Motor neuron (in vitro differentiated cells): ENCODE measurements at regions not wholly inside any gene's neighbourhood (a gene's known extent, or its start where the extent isn't known, plus 50 kb on each side); places are given as distances from the start of the nearest gene placed in this dataset.

Experiments
- ATAC-seq, 8 experiments: fragments of 200-7000 bp; cut with Tn5 transposase; replicated peaks in 6 of 8; 2 replicates each; pipeline ENCODE4 v1.8.0; 2021; ENCODE audit warnings: mild to moderate bottlenecking in 8 of 8, moderate library complexity in 8 of 8
- H3K27ac ChIP-seq, 2 donors: fragments of 250-450 bp; sonication (Bioruptor Pico); 2 replicates each; pipeline ENCODE4 v1.9.0; 2021; ENCODE audit warnings: antibody characterized with exemption in 2 of 2, mild to moderate bottlenecking in 2 of 2, moderate library complexity in 1 of 2
- H3K4me1 ChIP-seq, 2 donors: fragments of 250-450 bp; sonication (Bioruptor Pico); replicated peaks in 1 of 2; 2 replicates each; pipeline ENCODE4 v1.6.1; 2021; ENCODE audit warnings: antibody characterized with exemption in 2 of 2, mild to moderate bottlenecking in 2 of 2, moderate library complexity in 1 of 2
- H3K4me3 ChIP-seq, 5 donors: fragments of 250-450 bp; sonication (Bioruptor Pico); 2 replicates each; pipeline ENCODE4 v1.9.0; 2021; ENCODE audit warnings: antibody characterized with exemption in 5 of 5, mild to moderate bottlenecking in 5 of 5, moderate library complexity in 4 of 5
- WGBS, 10 experiments: fragments of 450-650 bp; shearing (Covaris generic); methylation state at CpG; one replicate each; pipeline ENCODE4 v1.0.0; 2022; 5-methylcytosine and 5-hydroxymethylcytosine counted together
- in situ Hi-C, 9 experiments: fragments of 400-800 bp; cut with MboI; loops; one replicate each; pipeline ENCODE4 v1.15.0; 2021; ENCODE audit warnings: low sequenced_read_pairs in 9 of 9, low pct_unique_long_range_greater_than_20kb in 2 of 9; ENCODE audit not compliant: unreplicated experiment in 9 of 9

DNA sequence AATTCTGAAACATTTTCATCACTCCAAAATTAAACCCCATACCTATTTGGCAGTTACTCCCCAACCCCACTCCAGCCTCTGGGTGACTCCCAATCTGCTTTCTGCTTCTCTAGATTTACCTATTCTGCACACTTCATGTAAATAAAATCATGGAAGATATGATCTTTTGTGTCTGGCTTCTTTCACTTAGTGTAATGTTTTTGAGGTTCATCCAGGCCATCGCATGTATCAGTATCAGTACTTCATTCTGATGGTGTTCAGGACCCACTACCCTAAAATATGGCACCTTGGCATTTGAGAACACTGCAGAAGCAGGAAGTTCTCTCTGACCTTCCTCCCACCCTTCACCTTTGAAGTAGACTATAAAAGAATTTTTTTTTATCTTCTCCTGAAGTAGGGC lies 78.7 kb upstream of the SLC25A26 start:
- Histone ChIP-seq H3K4me1 (peaks cover 0 to 24% of the 10 kb centered on the region in 2 donors), H3K27ac (no peak overlapping the region), H3K4me3 (no peak overlapping the region)
- ATAC-seq, result no peak
- 50 to 100% (median 93%) methylated on average over 1 of the region's 1 CpG; no CpG with 5 or more reads in 4 of the 10 experiments for WGBS, 10 experiments
- in situ Hi-C loops, result loop anchor here in 5 of 9 experiments (25.0 kb wide), 2 partner anchors 230 to 355 kb away; no protein-coding TSS in a partner anchor

DNA sequence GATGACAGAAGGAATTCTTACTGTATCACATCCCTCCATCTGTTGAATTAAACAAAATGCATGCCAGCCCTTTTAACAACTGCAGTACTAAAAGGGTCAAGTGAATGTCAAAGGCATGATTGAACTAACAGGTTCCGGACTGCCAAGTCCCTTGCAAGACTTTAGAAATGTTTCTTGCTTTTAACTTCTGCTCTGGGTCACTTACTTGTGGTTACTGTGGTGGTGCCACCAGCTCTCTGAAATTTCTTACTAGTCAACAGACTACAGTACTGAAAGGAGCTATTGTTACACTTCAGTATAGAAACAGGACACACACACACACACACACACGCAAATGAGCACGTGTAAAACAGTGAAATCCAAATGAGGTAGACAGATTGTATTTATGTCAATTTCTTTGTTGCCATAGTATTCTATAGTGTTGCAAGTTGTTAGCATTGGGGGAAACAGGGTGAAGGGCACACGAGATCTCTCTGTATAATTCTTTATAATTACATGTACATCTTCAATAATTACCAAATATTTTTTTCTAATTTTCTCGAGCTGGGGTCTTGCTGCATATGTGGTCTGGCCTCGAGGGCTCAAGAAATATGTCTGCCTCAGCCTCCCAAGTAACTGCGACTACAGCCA lies 79.9 kb upstream of the SLC25A26 start:
- no peak for ATAC-seq
- Histone ChIP-seq H3K27ac (no peak overlapping the region), H3K4me3 (no peak overlapping the region), H3K4me1 (peaks cover 0 to 24% of the 10 kb centered on the region in 2 donors)
- 45 to 100% (median 83%) methylated on average over 1 to 7 of the region's 7 CpGs for whole genome bisulfite sequencing, 10 experiments
- in situ Hi-C loops, result loop anchor here in 5 of 9 experiments (25.0 kb wide), 2 partner anchors 229 to 354 kb away; no protein-coding TSS in a partner anchor

DNA sequence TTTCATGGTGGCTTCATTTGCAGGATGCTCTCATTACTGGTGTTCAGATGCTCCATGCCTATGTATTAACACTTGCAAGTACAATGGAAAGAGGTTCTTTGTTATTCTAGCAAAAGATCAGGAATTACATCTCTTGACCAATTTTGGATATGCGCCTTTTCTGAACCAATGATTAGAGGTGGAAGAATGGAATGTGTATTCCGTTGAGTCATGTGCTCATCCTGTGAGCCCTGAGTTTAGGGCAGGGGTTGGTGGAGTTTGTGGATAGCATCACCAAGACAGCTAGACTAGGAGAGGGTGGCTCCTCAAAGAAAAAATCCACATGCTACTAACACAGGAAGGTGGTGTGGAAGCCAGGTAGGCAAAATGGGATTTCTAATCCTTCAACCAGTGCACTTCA lies 80.7 kb upstream of the SLC25A26 start:
- in situ Hi-C loops, result loop anchor here in 5 of 9 experiments (25.0 kb wide), 2 partner anchors 228 to 353 kb away; no protein-coding TSS in a partner anchor
- Histone ChIP-seq H3K27ac (no peak overlapping the region), H3K4me3 (no peak overlapping the region), H3K4me1 (peaks cover 0 to 18% of the 10 kb centered on the region in 2 donors)
- no peak for ATAC-seq
- 10 to 100% (median 58%) methylated on average over 1 to 2 of the region's 2 CpGs; no CpG with 5 or more reads in 1 of the 10 experiments for WGBS, 10 experiments

DNA sequence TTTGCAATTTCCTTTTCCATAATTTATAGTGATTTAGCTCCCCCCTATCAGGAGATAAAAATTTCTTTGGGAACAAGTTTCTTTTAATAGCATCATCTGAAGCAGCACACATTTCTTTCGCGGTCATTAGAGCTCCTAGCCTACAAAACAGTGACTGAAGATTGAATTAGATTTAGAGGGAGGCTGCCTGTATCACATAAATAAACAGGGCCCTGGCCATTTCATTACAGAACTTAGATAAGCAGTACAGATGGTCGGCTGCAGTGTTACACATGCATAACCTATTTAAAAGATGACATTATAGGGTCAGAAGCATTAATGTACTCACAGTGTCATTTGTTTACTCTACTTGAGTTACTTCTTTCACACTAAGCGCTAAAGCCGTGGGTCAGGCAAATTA lies 81.4 kb upstream of the SLC25A26 start:
- in situ Hi-C loops, result loop anchor here in 5 of 9 experiments (25.0 kb wide), 2 partner anchors 227 to 352 kb away; no protein-coding TSS in a partner anchor
- ATAC-seq, result peak in 6 of 8 experiments; percentile 12 to 81 (median 68)
- WGBS, 10 experiments, result 38 to 90% (median 74%) methylated on average over 1 to 5 of the region's 5 CpGs
- no peak overlapping the region for H3K4me3 ChIP-seq
- no peak overlapping the region for H3K27ac ChIP-seq
- peaks cover 0 to 13% of the 10 kb centered on the region in 2 donors for H3K4me1 ChIP-seq

DNA sequence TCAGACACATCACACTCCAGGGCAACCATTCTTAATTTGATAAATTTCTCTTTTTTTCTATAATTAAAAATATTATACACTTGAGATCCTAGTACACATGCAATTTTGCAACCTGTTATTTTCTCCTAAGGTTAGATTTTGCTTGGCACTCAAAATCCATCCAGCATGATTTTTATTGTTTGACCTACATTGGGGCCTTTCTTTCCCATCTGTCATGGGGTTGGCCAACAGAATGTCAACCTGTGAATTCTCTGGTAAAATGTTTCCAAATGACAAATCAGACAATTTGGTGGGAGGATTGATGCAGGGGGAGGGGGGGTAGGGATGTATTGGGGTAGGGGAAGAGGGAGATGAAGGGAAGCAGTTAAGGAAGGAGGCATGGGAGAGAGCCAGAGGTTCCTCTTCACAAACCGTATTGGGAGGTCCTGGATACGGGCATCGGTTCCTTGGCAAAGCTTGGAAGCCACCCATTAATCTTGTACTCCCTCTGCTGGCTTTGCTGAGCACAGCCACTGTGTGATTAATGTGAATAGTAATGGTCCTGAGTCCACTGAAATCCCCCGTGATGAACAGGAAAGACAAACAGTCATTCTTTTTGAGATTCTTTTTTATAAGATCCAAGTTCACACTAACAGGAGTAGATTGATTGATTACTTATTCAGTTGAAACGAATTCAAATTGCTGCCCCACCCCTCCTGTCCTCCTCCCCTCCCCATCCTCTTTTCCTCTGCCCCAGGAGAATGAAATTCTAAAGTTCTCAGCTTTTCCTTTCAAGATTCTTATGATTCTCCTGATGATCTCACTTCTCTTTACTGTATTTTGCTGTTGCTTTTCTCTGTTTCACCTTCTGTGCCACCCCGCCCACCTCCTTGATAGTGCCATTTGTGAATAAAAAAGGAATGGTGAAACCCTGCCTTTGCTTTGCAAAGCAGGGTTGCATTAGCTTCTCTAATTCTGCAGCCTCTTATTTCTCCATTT lies 82.2 kb upstream of the SLC25A26 start:
- in situ Hi-C loops, result loop anchor here in 5 of 9 experiments (25.0 kb wide), 2 partner anchors 226 to 351 kb away; no protein-coding TSS in a partner anchor
- H3K4me1 ChIP-seq, result peaks cover 0 to 10% of the 10 kb centered on the region in 2 donors
- WGBS, 10 experiments, result 30 to 100% (median 50%) methylated on average over 1 to 2 of the region's 6 CpGs; no CpG with 5 or more reads in 3 of the 10 experiments
- peak; percentile 79 to 95 (median 85) for ATAC-seq
- H3K4me3 ChIP-seq, result no peak overlapping the region
- H3K27ac ChIP-seq, result no peak overlapping the region

DNA sequence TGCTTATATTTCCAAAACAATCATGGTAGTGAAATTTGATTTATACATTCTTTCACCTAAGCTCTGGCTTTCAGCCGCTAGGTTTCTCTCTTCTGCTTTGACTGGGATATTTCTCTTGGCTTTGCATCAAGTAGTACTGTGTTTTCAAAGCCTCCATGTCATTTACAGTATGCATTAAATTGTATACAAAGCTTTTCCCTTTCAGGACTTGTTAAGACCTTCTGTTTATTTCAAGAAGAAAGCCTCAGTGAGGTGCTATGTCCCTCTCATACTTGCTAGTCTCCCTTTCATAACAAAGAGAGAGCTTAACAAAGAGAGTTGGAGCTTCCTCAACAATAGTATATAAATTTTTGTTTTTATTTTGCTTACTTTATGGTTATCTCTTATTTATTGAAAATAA lies 84.2 kb upstream of the SLC25A26 start:
- in situ Hi-C loops, result loop anchor here in 5 of 9 experiments (25.0 kb wide), 2 partner anchors 224 to 349 kb away; no protein-coding TSS in a partner anchor
- H3K4me1 ChIP-seq, result peaks cover 0 to 10% of the 10 kb centered on the region in 2 donors
- H3K27ac ChIP-seq, result no peak overlapping the region
- whole genome bisulfite sequencing, 10 experiments, result 75 to 100% (median 94%) methylated on average over 1 of the region's 1 CpG; no CpG with 5 or more reads in 2 of the 10 experiments
- ATAC-seq, result no peak
- no peak overlapping the region for H3K4me3 ChIP-seq

DNA sequence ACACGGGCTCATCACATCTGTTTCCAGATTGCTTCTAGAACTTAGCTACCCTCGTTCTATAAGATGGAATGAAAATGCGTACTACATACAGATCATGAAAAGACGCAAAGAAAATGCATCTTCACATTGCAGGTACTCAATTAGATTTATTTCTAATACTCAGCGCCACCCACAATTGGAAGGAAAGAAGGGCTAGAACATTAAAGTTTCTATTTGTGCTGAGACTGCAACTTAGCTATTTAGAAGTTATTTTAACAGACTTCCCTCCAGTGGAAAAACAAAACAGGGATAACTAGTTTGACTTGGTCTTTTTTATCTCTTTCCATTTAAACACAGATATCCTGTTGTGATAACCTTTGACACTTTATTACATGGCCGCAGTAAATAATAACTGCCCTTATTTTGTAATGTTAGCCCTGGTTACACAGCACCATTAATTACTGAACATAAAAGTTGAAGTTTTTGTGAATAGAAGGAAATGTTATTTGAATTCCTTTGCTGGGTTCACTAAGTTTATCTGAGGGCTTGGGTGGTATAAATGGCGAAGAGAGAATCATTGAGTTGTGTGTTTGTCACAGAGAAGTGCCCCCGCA lies 86.9 kb upstream of the SLC25A26 start:
- Histone ChIP-seq H3K27ac (no peak overlapping the region), H3K4me3 (no peak overlapping the region), H3K4me1 (peaks cover 0 to 5% of the 10 kb centered on the region in 2 donors)
- ATAC-seq, result no peak
- in situ Hi-C loops, result loop anchor here in 5 of 9 experiments (25.0 kb wide), 2 partner anchors 222 to 347 kb away; no protein-coding TSS in a partner anchor
- WGBS, 10 experiments, result 73 to 99% (median 88%) methylated on average over 4 to 8 of the region's 8 CpGs

DNA sequence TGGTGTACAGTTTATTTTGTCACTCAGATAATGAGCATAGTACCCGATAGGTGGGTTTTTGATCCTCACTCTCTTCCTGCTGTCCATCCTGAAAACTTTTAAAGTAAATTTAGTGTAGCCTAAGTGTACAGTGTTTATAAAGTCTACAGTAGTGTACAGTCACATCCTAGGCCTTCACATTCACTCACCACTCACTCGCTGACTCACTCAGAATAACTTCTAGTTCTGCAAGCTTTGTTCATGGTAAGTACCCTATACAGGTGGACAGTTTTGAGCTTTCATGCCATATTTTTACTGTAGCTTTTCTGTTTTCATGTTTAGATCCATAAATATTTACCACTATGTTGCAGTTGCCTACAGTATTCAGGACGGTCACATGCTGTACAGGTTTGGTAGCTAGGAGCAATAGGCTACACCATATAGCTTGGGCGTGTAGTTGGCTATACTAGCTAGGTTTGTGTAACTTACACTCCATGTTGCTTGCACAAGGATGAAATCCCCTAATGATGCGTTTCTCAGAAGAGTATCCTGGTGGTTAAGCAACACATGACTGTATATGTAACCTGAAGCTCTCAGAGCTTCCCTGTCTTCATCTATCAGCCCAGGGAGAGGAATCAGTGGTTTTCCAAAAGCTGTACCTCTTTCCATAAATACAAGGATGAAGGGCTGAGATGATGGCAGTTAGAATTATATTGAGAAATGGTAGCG lies 87.6 kb upstream of the SLC25A26 start:
- Histone ChIP-seq H3K4me3 (no peak overlapping the region), H3K27ac (no peak overlapping the region), H3K4me1 (peaks cover 0 to 2% of the 10 kb centered on the region in 2 donors)
- ATAC-seq, result no peak
- in situ Hi-C loops, result loop anchor here in 5 of 9 experiments (25.0 kb wide), 2 partner anchors 221 to 346 kb away; no protein-coding TSS in a partner anchor
- 43 to 100% (median 91%) methylated on average over 1 to 6 of the region's 6 CpGs for WGBS, 10 experiments

DNA sequence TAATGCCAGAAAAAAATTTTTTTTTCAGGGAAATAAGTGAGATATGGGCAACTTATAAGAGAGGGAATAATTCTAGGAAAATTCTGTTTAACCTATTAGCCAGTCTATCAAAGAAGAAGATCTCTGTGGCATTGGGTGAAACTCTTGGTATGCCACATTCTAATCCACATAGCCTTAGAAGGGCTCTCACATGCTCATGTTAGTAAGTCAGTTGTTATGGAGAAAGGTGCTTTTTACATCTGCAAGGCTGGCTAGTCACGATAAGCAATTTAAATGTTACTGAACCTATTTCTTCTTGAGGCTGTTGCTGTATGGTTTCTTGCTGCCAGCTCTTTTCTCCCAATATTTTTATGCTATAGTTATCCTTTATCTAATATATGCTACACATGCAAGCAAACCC lies 89.9 kb upstream of the MAGI1 start:
- H3K4me1 ChIP-seq, result no peaks in the 10 kb centered on the region
- WGBS, 10 experiments, result 0 to 80% (median 40%) methylated on average over 1 of the region's 1 CpG; no CpG with 5 or more reads in 5 of the 10 experiments
- in situ Hi-C loops, result loop anchor here in 5 of 9 experiments (25.0 kb wide), 2 partner anchors 216 to 341 kb away; no protein-coding TSS in a partner anchor
- ATAC-seq, result no peak
- no peak overlapping the region for H3K4me3 ChIP-seq
- no peak overlapping the region for H3K27ac ChIP-seq

DNA sequence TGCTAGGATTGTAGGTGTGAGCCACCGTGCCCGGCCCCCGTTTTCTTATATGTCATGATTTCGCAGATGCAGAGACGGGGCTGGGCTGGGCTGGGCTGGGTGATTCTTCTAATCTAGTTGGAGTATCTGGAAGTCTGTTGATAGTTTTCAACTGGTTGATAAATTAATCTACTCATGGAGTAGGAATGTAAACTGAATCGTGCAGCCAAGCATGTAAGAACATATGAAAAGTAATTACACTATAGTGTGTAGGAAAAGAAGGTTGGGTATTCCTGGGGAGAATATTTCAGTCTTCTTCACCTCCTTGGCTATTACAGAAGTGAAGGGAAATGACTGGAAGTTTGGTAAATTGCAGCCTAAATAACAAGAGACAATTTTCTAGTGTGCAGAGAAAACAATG lies 82.6 kb upstream of the MAGI1 start:
- H3K27ac ChIP-seq, result no peak overlapping the region
- in situ Hi-C loops, result no loop called here
- no peaks in the 10 kb centered on the region for H3K4me1 ChIP-seq
- WGBS, 10 experiments, result 47 to 100% (median 77%) methylated on average over 1 to 6 of the region's 6 CpGs; no CpG with 5 or more reads in 4 of the 10 experiments
- ATAC-seq, result no peak
- H3K4me3 ChIP-seq, result no peak overlapping the region

DNA sequence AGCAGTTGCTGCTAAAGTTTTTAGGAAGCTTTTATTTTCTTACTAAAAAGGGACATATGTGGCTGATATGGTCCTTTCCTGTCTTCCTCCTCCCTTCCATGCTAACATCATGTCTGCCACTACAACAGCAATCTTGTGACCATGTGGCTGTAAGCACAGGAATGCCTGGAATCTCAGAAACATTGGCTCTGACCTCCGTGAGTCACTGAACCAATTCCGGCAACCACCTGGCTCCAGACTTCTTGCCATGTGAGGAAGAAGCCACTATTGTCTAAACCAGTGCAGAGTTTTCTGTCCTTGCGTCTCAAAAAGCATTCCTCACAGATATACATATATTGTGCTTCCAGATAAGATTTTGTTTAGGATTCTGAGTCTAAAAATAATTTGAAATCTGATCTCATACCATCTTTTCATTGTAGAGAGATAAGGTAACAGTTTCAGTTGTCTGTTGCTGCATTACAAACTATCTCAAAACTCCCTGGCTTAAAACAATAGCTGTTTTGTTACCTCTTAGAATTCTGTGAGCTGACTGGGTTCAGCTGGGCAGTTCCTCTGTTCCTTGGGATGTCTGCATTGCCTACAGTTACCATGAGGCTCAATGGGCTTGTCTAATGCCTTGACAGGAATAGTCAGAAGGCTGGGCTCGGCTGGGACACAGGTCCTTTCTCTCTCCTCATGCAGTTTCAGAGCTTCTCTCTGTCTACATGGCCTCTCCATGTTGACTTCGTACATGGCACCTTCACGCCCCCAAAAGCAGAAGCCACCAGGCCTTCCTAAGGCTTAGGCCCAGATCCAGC lies 77.3 kb upstream of the MAGI1 start:
- in situ Hi-C loops, result no loop called here
- Histone ChIP-seq H3K27ac (no peak overlapping the region), H3K4me1 (no peaks in the 10 kb centered on the region), H3K4me3 (no peak overlapping the region)
- 0 to 80% (median 66%) methylated on average over 1 to 5 of the region's 6 CpGs; no CpG with 5 or more reads in 1 of the 10 experiments for WGBS, 10 experiments
- ATAC-seq, result peak in 6 of 8 experiments; percentile 31 to 100 (median 75)
